ENCODE measurements at regions not wholly inside any gene's neighbourhood (a gene's known extent, or its start where the extent isn't known, plus 50 kb on each side); places are given as distances from the start of the nearest gene placed in this dataset.

DNA sequence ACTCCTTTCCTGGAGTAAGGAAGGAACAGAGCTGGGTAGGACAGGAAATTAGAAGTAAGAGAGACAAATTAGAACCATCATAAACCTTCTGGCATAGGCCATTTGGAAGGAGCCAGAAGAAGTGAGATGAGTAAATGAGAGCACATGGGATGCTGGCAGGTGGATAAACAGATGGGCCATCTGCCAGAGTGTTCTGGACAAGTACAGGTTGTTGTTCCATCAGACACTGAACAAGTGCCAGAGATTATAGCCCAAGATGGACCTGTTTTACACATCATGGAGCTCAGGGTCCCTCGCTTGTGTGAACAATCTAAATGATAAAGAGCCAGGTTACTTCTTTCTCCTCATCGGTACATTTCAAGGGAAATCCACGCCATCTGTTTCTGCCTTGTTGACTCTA, 200.3 kb downstream of the HHIPL2 start:
- no peak overlapping the region for H3K4me3 Mint-ChIP-seq
- Histone ChIP-seq H3K9ac (ENCODE audit: extremely low read depth, low read length, poor library complexity, severe bottlenecking) (no peak overlapping the region), H3K27ac (ENCODE audit: low read depth, low read length) (no peak overlapping the region), H3K27me3 (ENCODE audit: control insufficient read depth, insufficient read depth, low read length, poor library complexity, severe bottlenecking) (no peaks in the 10 kb centered on the region), H3K4me3 (ENCODE audit: low read length) (no peak overlapping the region), H3K36me3 (ENCODE audit: control insufficient read depth, insufficient read depth, low read length) (no peaks in the 10 kb centered on the region), H3K9me3 (ENCODE audit: control insufficient read depth, low read length) (no peaks in the 10 kb centered on the region), H3K4me1 (ENCODE audit: control insufficient read depth, insufficient read depth, low read length) (no peaks in the 10 kb centered on the region)
- peaks cover 1% of the 10 kb centered on the region for H3K4me1 Mint-ChIP-seq
- peaks cover 2% of the 10 kb centered on the region for H3K27me3 Mint-ChIP-seq (ENCODE audit: insufficient read depth)
- H3K36me3 Mint-ChIP-seq (ENCODE audit: low read depth): no peaks in the 10 kb centered on the region
- TF ChIP-seq, protein P1, sequence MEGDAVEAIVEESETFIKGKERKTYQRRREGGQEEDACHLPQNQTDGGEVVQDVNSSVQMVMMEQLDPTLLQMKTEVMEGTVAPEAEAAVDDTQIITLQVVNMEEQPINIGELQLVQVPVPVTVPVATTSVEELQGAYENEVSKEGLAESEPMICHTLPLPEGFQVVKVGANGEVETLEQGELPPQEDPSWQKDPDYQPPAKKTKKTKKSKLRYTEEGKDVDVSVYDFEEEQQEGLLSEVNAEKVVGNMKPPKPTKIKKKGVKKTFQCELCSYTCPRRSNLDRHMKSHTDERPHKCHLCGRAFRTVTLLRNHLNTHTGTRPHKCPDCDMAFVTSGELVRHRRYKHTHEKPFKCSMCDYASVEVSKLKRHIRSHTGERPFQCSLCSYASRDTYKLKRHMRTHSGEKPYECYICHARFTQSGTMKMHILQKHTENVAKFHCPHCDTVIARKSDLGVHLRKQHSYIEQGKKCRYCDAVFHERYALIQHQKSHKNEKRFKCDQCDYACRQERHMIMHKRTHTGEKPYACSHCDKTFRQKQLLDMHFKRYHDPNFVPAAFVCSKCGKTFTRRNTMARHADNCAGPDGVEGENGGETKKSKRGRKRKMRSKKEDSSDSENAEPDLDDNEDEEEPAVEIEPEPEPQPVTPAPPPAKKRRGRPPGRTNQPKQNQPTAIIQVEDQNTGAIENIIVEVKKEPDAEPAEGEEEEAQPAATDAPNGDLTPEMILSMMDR (conservative IDR thresholded peaks at IDR 0.05): no peak
- WGBS, 2 experiments (ENCODE audit: insufficient coverage in 1 of 2, insufficient read length in 1 of 2): 88 to 97% methylated on average over 3 of the region's 3 CpGs
- DNase-seq: no peak
- H3K27ac Mint-ChIP-seq: no peak overlapping the region
- H3K9me3 Mint-ChIP-seq: no peaks in the 10 kb centered on the region

DNA sequence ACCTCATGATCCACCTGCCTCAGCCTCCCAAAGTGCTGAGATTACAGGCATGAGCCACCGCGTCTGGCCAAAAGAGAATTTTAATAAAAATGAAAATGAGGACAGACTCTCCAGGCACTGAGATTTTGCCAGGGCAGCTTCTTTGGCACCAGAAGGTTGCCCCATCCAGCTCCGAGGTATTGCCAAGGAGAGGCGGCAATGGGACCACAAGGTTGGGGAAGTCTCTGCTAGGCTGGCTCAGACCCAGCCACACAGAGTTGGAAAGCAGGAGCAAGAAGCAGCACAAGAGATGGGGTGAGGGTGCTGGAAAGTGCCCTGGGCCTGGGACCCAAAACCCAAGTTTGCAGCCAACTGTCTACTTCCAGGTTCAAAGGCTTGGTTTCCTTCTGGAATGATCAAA, 200.9 kb downstream of the HHIPL2 start:
- no peak for DNase-seq
- H3K36me3 Mint-ChIP-seq (ENCODE audit: low read depth): no peaks in the 10 kb centered on the region
- 95 to 100% methylated on average over 2 to 4 of the region's 4 CpGs for WGBS, 2 experiments (ENCODE audit: insufficient coverage in 1 of 2, insufficient read length in 1 of 2)

DNA sequence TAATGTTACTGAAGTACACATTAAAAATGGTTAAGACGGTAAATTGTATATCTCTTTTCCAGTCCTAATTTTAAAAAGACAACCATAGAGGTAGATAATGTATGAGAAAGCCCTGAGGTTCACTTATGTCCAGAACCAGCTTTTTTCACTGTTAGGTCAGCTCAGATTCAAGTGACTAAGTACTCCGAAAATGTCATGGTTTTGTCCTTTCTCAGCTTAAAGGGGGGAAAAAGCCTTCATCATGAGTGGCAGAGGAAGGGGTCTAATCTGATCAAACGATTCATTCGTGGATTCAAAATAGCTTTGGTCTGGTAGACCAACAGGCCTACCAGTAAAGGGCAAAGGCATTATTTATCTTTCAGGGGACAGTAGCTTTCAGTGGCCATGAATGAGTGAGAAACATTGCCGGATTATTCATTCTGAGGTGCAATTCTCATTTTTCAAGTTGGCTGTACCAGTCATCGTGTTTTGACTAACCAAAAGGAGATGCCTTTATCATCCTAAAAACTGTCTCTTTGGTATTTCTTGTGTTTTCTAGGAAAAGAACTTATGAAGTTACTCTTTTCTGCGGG, 208.4 kb downstream of the HHIPL2 start:
- no peaks in the 10 kb centered on the region for H3K4me1 ChIP-seq (ENCODE audit: control insufficient read depth, insufficient read depth, low read length)
- H3K9ac ChIP-seq (ENCODE audit: extremely low read depth, low read length, poor library complexity, severe bottlenecking): no peak overlapping the region
- DNase-seq: no peak
- H3K27me3 ChIP-seq (ENCODE audit: control insufficient read depth, insufficient read depth, low read length, poor library complexity, severe bottlenecking): no peaks in the 10 kb centered on the region
- H3K27ac Mint-ChIP-seq: no peak overlapping the region
- peaks cover 6% of the 10 kb centered on the region for H3K4me1 Mint-ChIP-seq
- no peak overlapping the region for H3K4me3 Mint-ChIP-seq
- H3K9me3 ChIP-seq (ENCODE audit: control insufficient read depth, low read length): peaks cover 2% of the 10 kb centered on the region
- H3K4me3 ChIP-seq (ENCODE audit: low read length): no peak overlapping the region
- no peaks in the 10 kb centered on the region for H3K36me3 ChIP-seq (ENCODE audit: control insufficient read depth, insufficient read depth, low read length)
- H3K9me3 Mint-ChIP-seq: peaks cover 5% of the 10 kb centered on the region
- H3K36me3 Mint-ChIP-seq (ENCODE audit: low read depth): no peaks in the 10 kb centered on the region
- H3K27ac ChIP-seq (ENCODE audit: low read depth, low read length): no peak overlapping the region
- TF ChIP-seq, protein P1 (conservative IDR thresholded peaks at IDR 0.05): no peak
- H3K27me3 Mint-ChIP-seq (ENCODE audit: insufficient read depth): no peaks in the 10 kb centered on the region
- whole genome bisulfite sequencing, 2 experiments (ENCODE audit: insufficient coverage in 1 of 2, insufficient read length in 1 of 2): 64 to 77% methylated on average over 6 to 7 of the region's 7 CpGs

More for the DNA sequence above, 200.9 kb downstream of the HHIPL2 start:
- Mint-ChIP-seq H3K4me3 (no peak overlapping the region), H3K4me1 (peaks cover 1% of the 10 kb centered on the region), H3K9me3 (no peaks in the 10 kb centered on the region), H3K27me3 (ENCODE audit: insufficient read depth) (peaks cover 2% of the 10 kb centered on the region), H3K27ac (no peak overlapping the region)
- H3K27ac ChIP-seq (ENCODE audit: low read depth, low read length): no peak overlapping the region
- no peak overlapping the region for H3K9ac ChIP-seq (ENCODE audit: extremely low read depth, low read length, poor library complexity, severe bottlenecking)
- no peaks in the 10 kb centered on the region for H3K36me3 ChIP-seq (ENCODE audit: control insufficient read depth, insufficient read depth, low read length)
- TF ChIP-seq, protein P1 (conservative IDR thresholded peaks at IDR 0.05): no peak
- H3K9me3 ChIP-seq (ENCODE audit: control insufficient read depth, low read length): no peaks in the 10 kb centered on the region
- H3K27me3 ChIP-seq (ENCODE audit: control insufficient read depth, insufficient read depth, low read length, poor library complexity, severe bottlenecking): no peaks in the 10 kb centered on the region
- no peak overlapping the region for H3K4me3 ChIP-seq (ENCODE audit: low read length)
- H3K4me1 ChIP-seq (ENCODE audit: control insufficient read depth, insufficient read depth, low read length): no peaks in the 10 kb centered on the region
